Tongue (tissue), 1 donor: ENCODE measurements at regions not wholly inside any gene's neighbourhood (a gene's known extent, or its start where the extent isn't known, plus 50 kb on each side); places are given as distances from the start of the nearest gene placed in this dataset.
"Not testable (repeated sequence)": the region's sequence is repeated elsewhere in the genome, so short reads cannot be mapped to it uniquely, and the experiment has no call there.

ENCODE experiments used
- DNase-seq: peaks from one replicate; pipeline ENCODE4 v3.0.0-alpha.2; 2015

GRCh38 chr6:120493505-120493904 lies 840.8 kb downstream of the TBC1D32 start:
- DNase-seq = no peak

DNA sequence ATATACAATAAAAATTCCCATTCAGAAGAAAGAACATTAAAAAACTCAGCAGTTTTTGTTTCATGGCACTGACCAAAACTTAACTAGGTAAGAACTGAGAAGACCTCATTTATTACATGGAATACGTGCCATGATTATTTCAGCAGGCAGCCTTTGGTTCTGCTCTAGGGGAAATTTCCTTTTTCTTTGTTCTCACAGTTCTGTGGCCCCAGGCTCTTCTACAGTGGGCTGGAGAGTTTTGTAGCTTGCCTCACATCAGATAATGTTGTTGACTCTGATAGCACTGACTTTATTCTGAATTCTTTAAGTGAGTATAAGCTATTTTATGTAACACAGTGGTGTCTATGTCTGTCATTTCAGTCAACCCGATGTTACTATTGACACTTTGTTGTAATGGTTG lies 844.3 kb downstream of the TBC1D32 start:
- no peak for DNase-seq

DNA sequence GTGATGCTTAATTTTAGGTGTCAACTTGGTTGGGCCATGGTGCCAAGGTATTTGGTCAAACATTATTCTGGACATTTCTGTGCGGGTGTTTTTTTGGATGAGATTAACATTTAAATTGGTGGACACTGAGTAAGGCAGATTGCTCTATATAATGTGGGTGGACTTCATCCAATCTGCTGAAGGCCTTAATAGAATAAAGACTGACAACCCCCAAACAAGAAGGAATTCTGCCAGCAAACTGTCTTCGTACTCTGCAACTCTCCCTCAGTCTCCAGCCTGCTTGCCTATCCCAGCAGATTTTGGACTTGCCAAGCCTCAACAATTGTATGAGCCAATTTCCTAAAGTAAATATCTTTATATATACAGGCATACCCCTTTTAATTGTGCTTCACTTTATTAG lies 850.1 kb downstream of the TBC1D32 start:
- DNase-seq = peak; percentile 1

DNA sequence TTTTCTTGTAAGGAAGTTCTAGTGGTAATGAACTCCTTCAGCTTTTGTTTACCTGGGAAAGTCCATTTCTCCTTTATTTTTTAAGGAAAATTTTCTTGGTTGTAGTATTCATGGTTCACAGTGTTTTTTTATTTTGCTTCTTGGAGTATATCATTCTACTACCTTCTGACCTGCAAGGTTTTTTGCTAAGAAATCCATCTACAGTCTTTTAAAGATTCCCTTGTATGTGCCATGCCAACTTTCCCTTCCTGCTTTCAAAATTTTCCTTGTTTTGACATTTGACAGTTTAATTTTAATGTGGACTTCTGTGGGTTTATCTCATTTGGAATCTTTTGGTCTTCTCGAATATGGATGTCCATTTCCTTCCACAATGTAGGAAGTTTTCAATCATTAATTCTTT lies 855.6 kb downstream of the TBC1D32 start:
- DNase-seq = no peak

GRCh38 chr6:120473804-120474203 lies 860.5 kb downstream of the TBC1D32 start:
- no peak for DNase-seq

GRCh38 chr6:120468486-120468885 lies 865.8 kb downstream of the TBC1D32 start:
- no peak for DNase-seq

GRCh38 chr6:120451508-120451907 lies 882.8 kb downstream of the TBC1D32 start:
- no peak for DNase-seq

DNA sequence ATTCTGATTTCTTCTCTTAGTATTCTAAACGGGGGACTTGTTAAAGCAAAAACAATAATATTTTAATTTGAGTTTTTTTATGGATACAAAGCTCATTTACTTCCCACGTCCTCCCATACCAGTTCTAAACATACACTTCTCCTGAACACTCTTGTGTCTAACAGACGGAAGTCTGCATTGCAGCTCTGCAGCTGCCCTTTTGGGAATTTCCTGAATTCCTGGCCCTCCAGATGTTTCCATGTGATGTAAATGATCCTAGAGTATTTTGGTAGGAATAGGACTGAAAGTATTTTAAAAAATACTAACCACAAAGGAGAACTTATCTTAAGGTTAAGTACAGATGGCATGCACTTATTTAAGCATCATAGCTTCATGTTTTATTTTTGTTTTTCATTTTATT lies 886.7 kb downstream of the TBC1D32 start:
- peak; percentile 40 for DNase-seq

DNA sequence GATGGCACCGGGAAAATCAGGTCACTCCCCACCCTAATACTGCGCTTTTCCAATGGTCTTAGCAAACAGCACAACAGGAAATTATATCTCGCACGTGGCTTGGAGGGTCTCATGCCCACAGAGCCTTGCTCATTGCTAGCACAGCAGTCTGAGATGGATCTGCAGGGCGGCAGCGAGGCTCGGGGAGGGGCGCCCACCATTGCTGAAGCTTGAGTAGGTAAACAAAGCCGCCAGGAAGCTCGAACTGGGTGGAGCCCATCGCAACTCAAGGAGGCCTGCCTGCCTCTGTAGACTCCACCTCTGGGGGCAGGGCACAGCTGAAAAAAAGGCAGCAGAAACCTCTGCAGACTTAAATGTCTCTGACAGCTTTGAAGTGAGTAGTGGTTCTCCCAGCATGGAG lies 901.4 kb downstream of the TBC1D32 start:
- DNase-seq = not testable (repeated sequence)

GRCh38 chr6:120431841-120432240 lies 902.4 kb downstream of the TBC1D32 start:
- DNase-seq = no peak

- DNase-seq = no peak
Measured at GRCh38 chr6:120411394-120411793, 922.9 kb downstream of the TBC1D32 start.

DNA sequence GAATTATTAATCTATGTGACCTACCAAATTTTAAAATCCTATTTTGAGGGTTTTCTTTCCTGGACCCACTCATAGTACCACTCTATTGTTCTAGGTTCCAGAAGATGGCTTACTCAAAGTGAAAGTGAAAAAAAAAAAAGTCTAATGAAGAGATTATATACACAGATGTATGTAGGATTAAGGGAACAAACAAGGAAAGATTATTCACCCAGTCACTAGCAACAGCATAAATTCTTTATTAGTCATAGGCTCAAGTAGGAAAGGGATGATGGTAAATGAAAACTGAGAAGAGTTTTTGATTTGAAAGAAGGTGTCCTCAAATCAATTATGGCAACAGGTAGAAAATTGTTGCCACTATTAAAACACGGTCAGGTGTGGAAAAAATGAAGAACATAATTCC lies 923.7 kb downstream of the TBC1D32 start:
- DNase-seq = no peak

- no peak for DNase-seq
Measured at GRCh38 chr6:120407696-120408095, 926.6 kb downstream of the TBC1D32 start.

GRCh38 chr6:120405947-120406346 lies 928.3 kb downstream of the TBC1D32 start:
- DNase-seq = no peak

GRCh38 chr6:120395784-120396183 lies 938.5 kb downstream of the TBC1D32 start:
- DNase-seq = no peak

DNA sequence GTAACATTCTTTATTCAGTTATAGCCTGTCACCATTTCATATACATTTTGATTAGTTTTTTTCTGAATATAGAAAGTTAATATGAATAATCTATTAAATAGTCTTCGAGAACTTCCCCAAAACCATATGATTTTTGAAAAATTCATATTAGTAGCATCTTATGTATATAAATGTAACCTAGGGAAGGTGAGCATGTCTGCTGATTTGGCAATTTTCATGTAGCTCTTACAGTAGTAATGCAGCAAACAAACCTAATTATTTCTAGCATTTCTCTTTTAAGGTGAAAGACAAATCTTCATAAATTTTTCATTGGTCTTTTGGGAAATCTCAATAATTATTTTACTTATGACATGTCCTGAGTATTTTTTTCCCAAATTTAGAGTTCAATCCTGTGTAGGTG lies 939.0 kb downstream of the TBC1D32 start:
- DNase-seq = no peak

GRCh38 chr6:120392941-120393340 lies 941.3 kb downstream of the TBC1D32 start:
- DNase-seq = no peak

- DNase-seq = no peak
Measured at GRCh38 chr6:120384671-120385070, 949.6 kb downstream of the TBC1D32 start.

DNA sequence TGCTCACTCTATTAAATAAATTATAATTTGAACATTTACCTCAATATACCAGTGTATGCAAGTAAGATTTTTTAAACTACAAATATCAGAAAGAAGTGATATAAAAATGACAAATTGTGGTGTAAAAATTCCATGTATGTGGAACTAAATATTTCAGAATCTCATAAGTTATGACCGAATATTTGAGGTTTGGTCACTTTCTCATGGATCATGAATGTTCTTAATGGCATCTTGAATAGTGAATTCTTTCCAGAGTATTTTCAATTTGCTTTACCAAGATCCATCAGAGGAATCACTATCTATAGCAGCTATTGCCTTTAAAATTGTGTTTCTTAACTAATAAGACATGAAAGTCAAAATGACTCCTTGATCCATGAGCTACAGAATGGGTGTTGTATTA lies 950.6 kb downstream of the TBC1D32 start:
- DNase-seq = no peak

- DNase-seq = peak; percentile 22
Measured at GRCh38 chr6:120378582-120379220, 955.6 kb downstream of the TBC1D32 start.

GRCh38 chr6:120373185-120373584 lies 961.1 kb downstream of the TBC1D32 start:
- DNase-seq = no peak

DNA sequence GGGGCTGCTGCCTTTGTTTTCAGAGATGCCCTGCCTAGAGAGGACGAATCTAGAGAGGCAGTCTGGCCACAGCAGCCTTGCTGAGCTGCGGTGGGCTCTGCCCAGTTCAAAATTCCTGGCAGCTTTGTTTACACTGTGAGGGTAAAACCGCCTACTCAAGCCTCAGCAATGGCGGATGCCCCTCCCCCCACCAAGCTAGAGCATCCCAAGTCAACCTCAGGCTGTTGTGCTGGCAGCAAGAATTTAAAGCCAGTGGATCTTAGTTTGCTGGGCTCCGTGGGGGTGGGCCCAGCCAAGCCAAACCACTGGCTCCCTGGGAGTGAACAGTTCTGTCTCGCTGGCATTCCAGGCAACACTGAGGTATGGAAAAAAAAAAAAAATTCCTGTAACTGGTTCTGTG lies 970.9 kb downstream of the TBC1D32 start:
- no peak for DNase-seq

DNA sequence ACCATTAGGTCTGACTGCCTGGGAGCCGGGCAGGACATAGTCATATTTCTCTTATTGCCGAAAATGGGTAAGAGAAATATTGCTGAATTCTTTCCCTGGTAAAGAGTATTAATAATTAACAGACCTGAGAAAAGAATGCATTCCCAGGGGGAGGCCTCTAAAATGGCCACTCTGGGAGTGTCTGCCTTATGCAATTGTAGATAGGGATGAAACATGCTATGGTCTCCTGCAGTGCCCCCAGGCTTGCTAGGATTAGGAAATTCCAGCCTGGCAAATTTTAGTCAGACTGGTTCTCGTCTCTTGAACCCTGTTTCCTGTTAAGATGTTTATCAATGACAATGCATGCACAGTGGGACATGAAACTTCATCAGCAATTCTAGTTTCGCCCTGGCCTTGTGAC lies 975.7 kb downstream of the TBC1D32 start:
- DNase-seq = not testable (repeated sequence)

- peak; percentile 1 for DNase-seq
Measured at GRCh38 chr6:120357447-120357846, 976.8 kb downstream of the TBC1D32 start.

GRCh38 chr6:120355822-120356221 lies 978.5 kb downstream of the TBC1D32 start:
- DNase-seq = no peak
